Panc1 (cell line): ENCODE measurements at regions not wholly inside any gene's neighbourhood (a gene's known extent, or its start where the extent isn't known, plus 50 kb on each side); places are given as distances from the start of the nearest gene placed in this dataset.

ENCODE experiments used
- ATAC-seq: fragments of 200-7000 bp; cut with Tn5 transposase; 2 replicates; pipeline ENCODE4 v1.9.1; 2020; ENCODE audit warnings: mild to moderate bottlenecking, moderate library complexity
- BruUV-seq: library from RNA; stranded (reverse); fragments of 400-500 nt; replicated peaks from 2 replicates; lab custom pipeline; 2021; lab: Mats Ljungman, UMichigan
- CTCF ChIA-PET: fragments of 300-600 bp; sonication (Branson Sonifier 250); formaldehyde crosslinking; loops from one replicate; lab custom pipeline; 2022; ENCODE audit warnings: antibody characterized with exemption; lab: Charles Lee
- POLR2A ChIA-PET: fragments of 300-600 bp; sonication (Branson Sonifier 250); formaldehyde crosslinking; loops from one replicate; lab custom pipeline; 2022; ENCODE audit warnings: antibody characterized with exemption; lab: Charles Lee
- DNase-seq: peaks from one replicate; pipeline ENCODE4 v3.0.0-alpha.2; 2010; ENCODE audit warnings: low read depth, low spot score
- H3K27ac ChIP-seq: 2 replicates; pipeline ENCODE4 v1.5.1; 2011; ENCODE audit warnings: mild to moderate bottlenecking, low read length, inconsistent platforms
- H3K27me3 ChIP-seq: fragments of 200-500 bp; sonication (Bioruptor generic); 2 replicates; pipeline ENCODE4 v1.6.0; 2014; ENCODE audit warnings: low read length, inconsistent platforms; ENCODE audit not compliant: control insufficient read depth, insufficient read depth
- H3K36me3 ChIP-seq: fragments of 200-500 bp; sonication (Bioruptor generic); 2 replicates; pipeline ENCODE4 v1.5.1; 2014; ENCODE audit warnings: inconsistent platforms, mild to moderate bottlenecking, low read length, moderate library complexity; ENCODE audit not compliant: control insufficient read depth, insufficient read depth
- H3K4me1 ChIP-seq: 2 replicates; pipeline ENCODE4 v1.5.1; 2011; ENCODE audit warnings: inconsistent platforms, mild to moderate bottlenecking, low read length, moderate library complexity; ENCODE audit not compliant: control insufficient read depth, insufficient read depth
- H3K4me3 ChIP-seq, 2 experiments: 2 replicates each; pipeline ENCODE4 v1.5.1; 2011 to 2012; ENCODE audit warnings: low read depth in 2 of 2, low read length in 2 of 2, mild to moderate bottlenecking in 2 of 2, inconsistent platforms in 1 of 2, moderate library complexity in 1 of 2
- H3K9me3 ChIP-seq: fragments of 200-500 bp; sonication (Bioruptor generic); 2 replicates; pipeline ENCODE4 v1.5.1; 2014; ENCODE audit warnings: low read depth, mild to moderate bottlenecking, inconsistent platforms, low read length, moderate library complexity; ENCODE audit not compliant: control insufficient read depth, insufficient read depth
- POLR2AphosphoS5 ChIP-seq: IDR thresholded peaks from 2 replicates; pipeline ENCODE4 v1.6.1; 2012; ENCODE audit warnings: mild to moderate bottlenecking, low read depth, low read length, moderate library complexity
- SIN3A ChIP-seq: IDR thresholded peaks from 2 replicates; pipeline ENCODE4 v1.6.1; 2012; ENCODE audit warnings: low read depth, mild to moderate bottlenecking, low read length, moderate library complexity, borderline replicate concordance; ENCODE audit not compliant: insufficient read depth
- TCF7L2 ChIP-seq: IDR thresholded peaks from 2 replicates; pipeline ENCODE4 v1.6.1; 2011; ENCODE audit warnings: mild to moderate bottlenecking, low read depth, low read length, inconsistent platforms
- in situ Hi-C: cut with HindIII; loops from 2 replicates; pipeline ENCODE4 v1.10.0; 2016; ENCODE audit warnings: low sequenced_read_pairs, low pct_unique_long_range_greater_than_20kb
- intact Hi-C: fragments of 100-400 bp; cut with micrococcal nuclease; formaldehyde crosslinking; loops from one replicate; pipeline ENCODE4 v1.10.0; 2022; ENCODE audit not compliant: unreplicated experiment
- TF ChIP-seq, protein P1 (sequence below), 2 experiments: IDR thresholded peaks; 2 replicates each; pipeline ENCODE4 v1.6.1; 2011 to 2012; ENCODE audit warnings: low read depth in 2 of 2, control low read depth in 1 of 2, low read length in 1 of 2, mild to moderate bottlenecking in 1 of 2, moderate library complexity in 1 of 2; ENCODE audit not compliant: insufficient read depth in 1 of 2
- TF ChIP-seq, protein P2 (sequence below): fragments of 450-650 bp; IDR thresholded peaks from 2 replicates; pipeline ENCODE4 v1.5.1; 2017; ENCODE audit warnings: mild to moderate bottlenecking

DNA sequence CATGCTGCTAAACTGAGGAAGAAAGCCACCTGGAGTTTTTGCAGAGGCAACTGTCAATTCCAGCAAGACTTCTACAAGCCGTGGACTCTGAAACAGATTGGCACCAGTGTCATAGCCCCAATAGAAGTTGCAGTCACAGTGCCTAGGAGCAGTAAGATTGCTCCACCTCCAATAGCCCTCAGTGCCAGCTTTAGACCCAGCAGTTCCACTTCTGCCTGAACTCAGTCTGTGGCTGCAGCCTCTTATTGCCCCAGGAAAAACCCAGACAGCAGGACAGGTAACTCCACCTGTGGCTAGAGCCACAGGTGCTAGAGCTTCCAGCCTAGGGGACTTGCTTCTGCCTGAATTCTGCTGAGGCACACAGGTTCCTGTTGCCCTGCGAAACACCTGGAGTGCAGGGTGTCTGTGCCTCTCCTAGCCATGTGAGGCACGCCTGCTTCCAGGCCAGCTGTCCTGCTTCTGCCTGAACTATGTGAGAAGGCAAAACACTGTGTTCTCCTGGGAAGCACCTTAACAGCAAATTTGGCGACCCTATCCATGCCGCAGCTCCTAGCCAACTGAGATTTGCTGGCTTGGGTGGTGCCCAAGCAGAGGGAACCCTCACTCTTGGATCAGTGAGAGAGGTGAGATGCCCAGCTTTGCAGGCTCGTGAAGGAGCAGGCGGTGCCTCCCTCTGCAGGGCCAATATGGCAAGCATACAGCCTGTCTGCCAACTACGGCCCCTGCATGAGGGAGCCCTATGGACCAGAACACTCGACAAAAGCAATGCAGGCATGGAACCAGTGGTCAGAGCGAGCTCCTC, 607.6 kb downstream of the PCDH17 start:
- Histone ChIP-seq H3K36me3 (no peaks in the 10 kb centered on the region), H3K27me3 (no peaks in the 10 kb centered on the region), H3K9me3 (no peaks in the 10 kb centered on the region), H3K4me3 (no peak overlapping the region), H3K4me1 (no peaks in the 10 kb centered on the region), H3K27ac (no peak overlapping the region)
- no peak for DNase-seq
- TF ChIP-seq, protein P1, sequence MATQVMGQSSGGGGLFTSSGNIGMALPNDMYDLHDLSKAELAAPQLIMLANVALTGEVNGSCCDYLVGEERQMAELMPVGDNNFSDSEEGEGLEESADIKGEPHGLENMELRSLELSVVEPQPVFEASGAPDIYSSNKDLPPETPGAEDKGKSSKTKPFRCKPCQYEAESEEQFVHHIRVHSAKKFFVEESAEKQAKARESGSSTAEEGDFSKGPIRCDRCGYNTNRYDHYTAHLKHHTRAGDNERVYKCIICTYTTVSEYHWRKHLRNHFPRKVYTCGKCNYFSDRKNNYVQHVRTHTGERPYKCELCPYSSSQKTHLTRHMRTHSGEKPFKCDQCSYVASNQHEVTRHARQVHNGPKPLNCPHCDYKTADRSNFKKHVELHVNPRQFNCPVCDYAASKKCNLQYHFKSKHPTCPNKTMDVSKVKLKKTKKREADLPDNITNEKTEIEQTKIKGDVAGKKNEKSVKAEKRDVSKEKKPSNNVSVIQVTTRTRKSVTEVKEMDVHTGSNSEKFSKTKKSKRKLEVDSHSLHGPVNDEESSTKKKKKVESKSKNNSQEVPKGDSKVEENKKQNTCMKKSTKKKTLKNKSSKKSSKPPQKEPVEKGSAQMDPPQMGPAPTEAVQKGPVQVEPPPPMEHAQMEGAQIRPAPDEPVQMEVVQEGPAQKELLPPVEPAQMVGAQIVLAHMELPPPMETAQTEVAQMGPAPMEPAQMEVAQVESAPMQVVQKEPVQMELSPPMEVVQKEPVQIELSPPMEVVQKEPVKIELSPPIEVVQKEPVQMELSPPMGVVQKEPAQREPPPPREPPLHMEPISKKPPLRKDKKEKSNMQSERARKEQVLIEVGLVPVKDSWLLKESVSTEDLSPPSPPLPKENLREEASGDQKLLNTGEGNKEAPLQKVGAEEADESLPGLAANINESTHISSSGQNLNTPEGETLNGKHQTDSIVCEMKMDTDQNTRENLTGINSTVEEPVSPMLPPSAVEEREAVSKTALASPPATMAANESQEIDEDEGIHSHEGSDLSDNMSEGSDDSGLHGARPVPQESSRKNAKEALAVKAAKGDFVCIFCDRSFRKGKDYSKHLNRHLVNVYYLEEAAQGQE (IDR thresholded peaks at IDR 0.05; ENCODE audit: insufficient read depth in 1 of 2, low read depth in 2 of 2, low read length in 1 of 2), result no peak
- TF ChIP-seq SIN3A, result no peak
- TF ChIP-seq TCF7L2, result no peak
- TF ChIP-seq, protein P2, sequence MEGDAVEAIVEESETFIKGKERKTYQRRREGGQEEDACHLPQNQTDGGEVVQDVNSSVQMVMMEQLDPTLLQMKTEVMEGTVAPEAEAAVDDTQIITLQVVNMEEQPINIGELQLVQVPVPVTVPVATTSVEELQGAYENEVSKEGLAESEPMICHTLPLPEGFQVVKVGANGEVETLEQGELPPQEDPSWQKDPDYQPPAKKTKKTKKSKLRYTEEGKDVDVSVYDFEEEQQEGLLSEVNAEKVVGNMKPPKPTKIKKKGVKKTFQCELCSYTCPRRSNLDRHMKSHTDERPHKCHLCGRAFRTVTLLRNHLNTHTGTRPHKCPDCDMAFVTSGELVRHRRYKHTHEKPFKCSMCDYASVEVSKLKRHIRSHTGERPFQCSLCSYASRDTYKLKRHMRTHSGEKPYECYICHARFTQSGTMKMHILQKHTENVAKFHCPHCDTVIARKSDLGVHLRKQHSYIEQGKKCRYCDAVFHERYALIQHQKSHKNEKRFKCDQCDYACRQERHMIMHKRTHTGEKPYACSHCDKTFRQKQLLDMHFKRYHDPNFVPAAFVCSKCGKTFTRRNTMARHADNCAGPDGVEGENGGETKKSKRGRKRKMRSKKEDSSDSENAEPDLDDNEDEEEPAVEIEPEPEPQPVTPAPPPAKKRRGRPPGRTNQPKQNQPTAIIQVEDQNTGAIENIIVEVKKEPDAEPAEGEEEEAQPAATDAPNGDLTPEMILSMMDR, result no peak
- no peak for TF ChIP-seq POLR2AphosphoS5
- ChIA-PET CTCF (no interaction called here), POLR2A (no interaction called here)
- ATAC-seq, result no peak
- in situ Hi-C loops, result no loop called here
- intact Hi-C loops, result no loop called here
- BruUV-seq, result no TSS peak

DNA sequence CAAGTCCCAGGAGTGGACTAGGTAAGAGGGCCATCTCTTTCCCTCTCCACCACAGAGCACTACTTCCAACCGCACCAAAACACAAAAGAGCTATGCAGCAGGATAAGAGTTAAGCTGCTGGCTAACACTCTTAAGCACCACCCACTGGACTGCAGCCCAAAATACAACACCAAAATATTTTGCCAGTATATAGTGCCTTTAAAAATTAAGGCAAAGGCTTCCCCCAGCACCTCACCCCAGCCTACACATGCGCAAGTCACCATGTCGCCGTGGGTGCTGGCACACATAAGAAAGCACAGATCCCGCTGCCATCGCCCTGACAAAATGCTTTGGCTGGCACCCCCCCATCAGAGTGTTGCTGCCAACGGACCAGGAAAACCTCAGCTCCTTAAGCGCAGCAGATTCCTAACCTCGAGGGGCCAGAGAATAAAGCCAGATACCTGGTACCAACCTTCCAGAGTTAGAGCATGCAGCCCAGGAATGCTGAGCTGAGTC, 608.3 kb downstream of the PCDH17 start:
- POLR2A ChIA-PET, result no interaction called here
- Histone ChIP-seq H3K27ac (no peak overlapping the region), H3K4me1 (no peaks in the 10 kb centered on the region), H3K27me3 (no peaks in the 10 kb centered on the region), H3K36me3 (no peaks in the 10 kb centered on the region), H3K9me3 (no peaks in the 10 kb centered on the region), H3K4me3 (no peak overlapping the region)
- DNase-seq, result no peak
- CTCF ChIA-PET, result interaction anchor here (0.7 kb wide), 1 partner anchor 593 kb away, joined by 3 read pairs; no protein-coding TSS in a partner anchor
- in situ Hi-C loops, result no loop called here
- intact Hi-C loops, result no loop called here
- no TSS peak for BruUV-seq
- no peak for TF ChIP-seq SIN3A
- TF ChIP-seq, protein P1 (IDR thresholded peaks at IDR 0.05; ENCODE audit: insufficient read depth in 1 of 2, low read depth in 2 of 2, low read length in 1 of 2), result no peak
- TF ChIP-seq POLR2AphosphoS5, result no peak
- TF ChIP-seq TCF7L2, result no peak
- TF ChIP-seq, protein P2, result no peak
- ATAC-seq, result no peak
